ENCODE measurements at regions not wholly inside any gene's neighbourhood (a gene's known extent, or its start where the extent isn't known, plus 50 kb on each side); places are given as distances from the start of the nearest gene placed in this dataset.
"Not testable (repeated sequence)": the region's sequence is repeated elsewhere in the genome, so short reads cannot be mapped to it uniquely, and the experiment has no call there.

- TF ChIP-seq CTCF (IDR thresholded peaks at IDR 0.05; ENCODE audit: extremely low read depth, insufficient read depth, missing control alignments), result no peak
- in situ Hi-C loops (cut with MboI; ENCODE audit: low pct_unique_long_range_greater_than_20kb, low sequenced_read_pairs, unreplicated experiment), result no loop called here
- no peak for DNase-seq (ENCODE audit: low spot score)
Measured at GRCh38 chr15:81828135-81828534, 217.7 kb downstream of the MEX3B start.

- no peak for TF ChIP-seq CTCF (IDR thresholded peaks at IDR 0.05; ENCODE audit: extremely low read depth, insufficient read depth, missing control alignments)
- in situ Hi-C loops (cut with MboI; ENCODE audit: low pct_unique_long_range_greater_than_20kb, low sequenced_read_pairs, unreplicated experiment), result no loop called here
- no peak for DNase-seq (ENCODE audit: low spot score)
Measured at GRCh38 chr15:81825136-81825535, 220.7 kb downstream of the MEX3B start.

- in situ Hi-C loops (cut with MboI; ENCODE audit: low pct_unique_long_range_greater_than_20kb, low sequenced_read_pairs, unreplicated experiment); DNase-seq (ENCODE audit: low spot score): not testable (repeated sequence)
Measured at GRCh38 chr15:81822587-81822986, 223.2 kb downstream of the MEX3B start.

GRCh38 chr15:81819924-81820635, 225.7 kb downstream of the MEX3B start:
- TF ChIP-seq CTCF (IDR thresholded peaks at IDR 0.05; ENCODE audit: extremely low read depth, insufficient read depth, missing control alignments), result no peak
- in situ Hi-C loops (cut with MboI; ENCODE audit: low pct_unique_long_range_greater_than_20kb, low sequenced_read_pairs, unreplicated experiment), result no loop called here
- DNase-seq (ENCODE audit: low spot score), result no peak

- no peak for DNase-seq (ENCODE audit: low spot score)
- no peak for TF ChIP-seq CTCF (IDR thresholded peaks at IDR 0.05; ENCODE audit: extremely low read depth, insufficient read depth, missing control alignments)
- in situ Hi-C loops (cut with MboI; ENCODE audit: low pct_unique_long_range_greater_than_20kb, low sequenced_read_pairs, unreplicated experiment), result no loop called here
Measured at GRCh38 chr15:81814882-81815455, 230.8 kb downstream of the MEX3B start.

GRCh38 chr15:81813215-81813614, 232.6 kb downstream of the MEX3B start:
- DNase-seq (ENCODE audit: low spot score), result no peak
- in situ Hi-C loops (cut with MboI; ENCODE audit: low pct_unique_long_range_greater_than_20kb, low sequenced_read_pairs, unreplicated experiment), result no loop called here
- TF ChIP-seq CTCF (IDR thresholded peaks at IDR 0.05; ENCODE audit: extremely low read depth, insufficient read depth, missing control alignments), result peak; percentile 15

GRCh38 chr15:81812456-81812855, 233.4 kb downstream of the MEX3B start:
- DNase-seq (ENCODE audit: low spot score), result no peak
- TF ChIP-seq CTCF (IDR thresholded peaks at IDR 0.05; ENCODE audit: extremely low read depth, insufficient read depth, missing control alignments), result no peak
- in situ Hi-C loops (cut with MboI; ENCODE audit: low pct_unique_long_range_greater_than_20kb, low sequenced_read_pairs, unreplicated experiment), result no loop called here
